Naive thymus-derived CD4-positive, alpha-beta T cell (primary cell): ENCODE measurements at regions not wholly inside any gene's neighbourhood (a gene's known extent, or its start where the extent isn't known, plus 50 kb on each side); places are given as distances from the start of the nearest gene placed in this dataset.
"Not testable (repeated sequence)": the region's sequence is repeated elsewhere in the genome, so short reads cannot be mapped to it uniquely, and the experiment has no call there.

Experiments used
- ATAC-seq: fragments of 150-1000 bp; cut with Tn5 transposase; 2 replicates; pipeline ENCODE4 v1.10.0; 2021; ENCODE audit warnings: mild to moderate bottlenecking, moderate library complexity
- CTCF ChIA-PET: fragments of 350-600 bp; sonication (Branson Sonifier 250); formaldehyde crosslinking; loops from one replicate; lab custom pipeline; 2021; ENCODE audit warnings: antibody characterized with exemption; lab: Charles Lee
- POLR2A ChIA-PET: fragments of 350-600 bp; sonication (Branson Sonifier 250); formaldehyde crosslinking; loops from one replicate; lab custom pipeline; 2021; ENCODE audit warnings: antibody characterized with exemption, inconsistent platforms; lab: Charles Lee
- DNase-seq, 9 donors: peaks; one replicate each; pipeline versions ENCODE4 v3.0.0 to v3.0.0-alpha.2; 2020 to 2022; ENCODE audit warnings: mixed read lengths in 1 of 9
- H3K27ac ChIP-seq: one replicate; pipeline ENCODE4 v1.7.0; 2013; ENCODE audit warnings: mild to moderate bottlenecking, low read depth, low read length, moderate library complexity
- H3K27me3 ChIP-seq, 2 donors: one replicate each; pipeline ENCODE4 v1.7.0; 2013; ENCODE audit warnings: low read length in 2 of 2, mild to moderate bottlenecking in 2 of 2, moderate library complexity in 2 of 2; ENCODE audit not compliant: control insufficient read depth in 2 of 2, insufficient read depth in 2 of 2
- H3K36me3 ChIP-seq, 3 experiments: 1 replicate in 2 of 3; 2 replicates in 1 of 3; pipeline ENCODE4 v1.7.0; 2013; ENCODE audit warnings: low read length in 3 of 3, mild to moderate bottlenecking in 3 of 3, moderate library complexity in 1 of 3; ENCODE audit not compliant: insufficient read depth in 3 of 3, control insufficient read depth in 2 of 3
- H3K4me1 ChIP-seq, 2 donors: one replicate each; pipeline ENCODE4 v1.7.0; 2013; ENCODE audit warnings: low read length in 2 of 2, mild to moderate bottlenecking in 2 of 2, moderate library complexity in 1 of 2; ENCODE audit not compliant: control insufficient read depth in 2 of 2, insufficient read depth in 2 of 2
- H3K4me3 ChIP-seq: 2 replicates; pipeline ENCODE4 v1.7.0; 2013; ENCODE audit warnings: mild to moderate bottlenecking, low read length
- H3K9me3 ChIP-seq, 3 experiments: 1 replicate in 2 of 3; 2 replicates in 1 of 3; pipeline ENCODE4 v1.7.0; 2013; ENCODE audit warnings: low read length in 3 of 3; ENCODE audit not compliant: control insufficient read depth in 2 of 3
- H3K27ac Mint-ChIP-seq, 9 donors: one replicate each; pipeline ENCODE4 v1.8.0; 2020 to 2022; ENCODE audit warnings: mixed read lengths in 9 of 9, mild to moderate bottlenecking in 8 of 9, moderate library complexity in 5 of 9, inconsistent platforms in 2 of 9
- H3K27me3 Mint-ChIP-seq, 5 donors: one replicate each; pipeline ENCODE4 v1.8.0; 2021 to 2022; ENCODE audit warnings: mixed read lengths in 5 of 5, mild to moderate bottlenecking in 1 of 5
- H3K36me3 Mint-ChIP-seq, 5 donors: one replicate each; pipeline ENCODE4 v1.8.0; 2020 to 2022; ENCODE audit warnings: mixed read lengths in 5 of 5, mild to moderate bottlenecking in 3 of 5, inconsistent platforms in 1 of 5
- H3K4me1 Mint-ChIP-seq, 7 donors: one replicate each; pipeline ENCODE4 v1.8.0; 2020 to 2022; ENCODE audit warnings: mixed read lengths in 7 of 7, mild to moderate bottlenecking in 3 of 7, inconsistent platforms in 1 of 7
- H3K4me3 Mint-ChIP-seq, 10 donors: one replicate each; pipeline ENCODE4 v1.8.0; 2020 to 2022; ENCODE audit warnings: mild to moderate bottlenecking in 10 of 10, mixed read lengths in 10 of 10, moderate library complexity in 6 of 10, inconsistent platforms in 2 of 10
- H3K9me3 Mint-ChIP-seq, 11 donors: one replicate each; pipeline ENCODE4 v1.8.0; 2020 to 2022; ENCODE audit warnings: mixed read lengths in 11 of 11, mild to moderate bottlenecking in 4 of 11, inconsistent platforms in 1 of 11, moderate library complexity in 1 of 11
- intact Hi-C, 2 donors: fragments of 100-400 bp; cut with micrococcal nuclease; formaldehyde crosslinking; loops; one replicate each; pipeline ENCODE4 v1.15.1; 2023

DNA sequence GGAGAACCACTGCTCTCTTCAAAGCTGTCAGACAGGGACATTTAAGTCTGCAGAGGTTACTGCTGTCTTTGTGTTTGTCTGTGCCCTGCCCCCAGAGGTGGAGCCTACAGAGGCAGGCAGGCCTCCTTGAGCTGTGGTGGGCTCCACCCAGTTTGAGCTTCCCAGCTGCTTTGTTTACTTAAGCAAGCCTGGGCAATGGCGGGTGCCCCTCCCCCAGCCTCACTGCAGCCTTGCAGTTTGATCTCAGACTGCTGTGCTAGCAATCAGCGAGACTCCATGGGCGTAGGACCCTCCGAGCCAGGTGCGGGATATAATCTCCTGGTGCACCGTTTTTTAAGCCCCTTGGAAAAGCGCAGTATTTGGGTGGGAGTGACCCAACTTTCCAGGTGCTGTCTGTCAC lies 290.6 kb upstream of the MEIS1 start:
- H3K4me1 Mint-ChIP-seq, H3K27me3 Mint-ChIP-seq, CTCF ChIA-PET, DNase-seq, H3K4me1 ChIP-seq, H3K27me3 ChIP-seq, ATAC-seq, H3K4me3 Mint-ChIP-seq, H3K36me3 ChIP-seq, H3K4me3 ChIP-seq, intact Hi-C loops, H3K9me3 ChIP-seq, POLR2A ChIA-PET, H3K27ac Mint-ChIP-seq, H3K36me3 Mint-ChIP-seq, H3K27ac ChIP-seq: not testable (repeated sequence)
- peaks cover 2 to 16% (median 8%) of the 10 kb centered on the region in 11 donors for H3K9me3 Mint-ChIP-seq

DNA sequence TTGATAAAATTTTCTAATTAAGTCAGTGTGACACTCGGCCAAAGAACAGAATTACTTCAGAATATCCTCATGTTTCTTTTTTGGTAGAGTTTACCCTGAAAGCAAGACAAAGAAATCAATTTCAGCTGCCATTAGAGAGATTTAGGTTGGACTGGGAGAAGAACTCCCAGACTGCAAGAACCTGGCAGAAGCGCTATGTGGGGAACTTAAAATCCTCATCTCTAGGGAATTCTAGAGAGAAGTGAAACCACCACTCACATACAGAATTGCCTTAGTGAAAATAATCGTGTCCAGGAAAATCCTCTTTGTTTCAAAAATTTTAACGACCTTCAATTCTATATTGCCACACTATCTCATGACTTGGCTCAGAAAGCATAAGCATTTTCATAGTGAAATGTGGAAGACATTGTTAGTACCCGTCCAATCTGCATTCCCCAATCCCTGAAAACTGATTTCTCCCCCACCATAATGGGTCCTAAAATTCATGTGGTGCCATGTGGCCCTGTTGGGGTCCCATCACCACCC lies 297.3 kb upstream of the MEIS1 start:
- ChIA-PET CTCF (no interaction called here), POLR2A (no interaction called here)
- Mint-ChIP-seq H3K27ac (no peak overlapping the region), H3K9me3 (peaks cover 2 to 17% (median 5%) of the 10 kb centered on the region in 11 donors), H3K4me3 (no peak overlapping the region), H3K27me3 (peaks cover 0 to 8% (median 0%) of the 10 kb centered on the region in 5 donors), H3K4me1 (no peaks in the 10 kb centered on the region), H3K36me3 (no peaks in the 10 kb centered on the region)
- DNase-seq, result no peak
- H3K4me1 ChIP-seq, result no peaks in the 10 kb centered on the region
- H3K9me3 ChIP-seq, result no peaks in the 10 kb centered on the region
- no peaks in the 10 kb centered on the region for H3K36me3 ChIP-seq
- no peak overlapping the region for H3K27ac ChIP-seq
- H3K27me3 ChIP-seq, result no peaks in the 10 kb centered on the region
- ATAC-seq, result no peak
- intact Hi-C loops, result no loop called here
- no peak overlapping the region for H3K4me3 ChIP-seq

DNA sequence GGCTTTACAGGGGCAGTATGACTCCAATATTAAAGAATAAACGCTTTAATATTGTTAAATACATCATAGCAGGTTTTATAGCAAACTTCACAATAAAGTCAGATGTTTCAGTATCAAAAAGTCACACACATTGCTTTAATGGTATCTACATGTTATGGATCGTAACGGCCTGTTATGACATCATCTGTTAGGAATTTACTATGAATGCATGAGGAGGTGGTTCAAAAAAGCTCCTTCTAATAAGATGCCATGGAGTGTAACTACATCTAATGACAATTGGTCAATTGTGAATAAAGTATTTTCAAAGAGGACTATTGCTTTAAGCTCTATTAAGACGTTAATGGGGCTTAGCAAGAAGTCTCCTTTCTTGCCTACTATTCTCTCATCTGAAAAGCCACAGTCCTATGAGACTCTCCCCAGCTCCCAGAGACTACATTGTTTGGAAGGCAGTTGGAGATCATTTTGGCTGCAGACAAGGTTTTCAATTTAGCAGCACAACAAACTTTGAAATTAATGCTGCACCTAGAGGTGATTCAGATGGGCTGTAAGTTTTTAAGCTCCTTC lies 300.7 kb upstream of the MEIS1 start:
- H3K4me3 ChIP-seq, result no peak overlapping the region
- Mint-ChIP-seq H3K27me3 (peaks cover 0 to 8% (median 0%) of the 10 kb centered on the region in 5 donors), H3K27ac (no peak overlapping the region), H3K36me3 (no peaks in the 10 kb centered on the region), H3K4me3 (no peak overlapping the region), H3K9me3 (peaks cover 0 to 18% (median 6%) of the 10 kb centered on the region in 11 donors), H3K4me1 (no peaks in the 10 kb centered on the region)
- H3K4me1 ChIP-seq, result no peaks in the 10 kb centered on the region
- H3K27me3 ChIP-seq, result no peaks in the 10 kb centered on the region
- ChIA-PET CTCF (no interaction called here), POLR2A (no interaction called here)
- ATAC-seq, result no peak
- intact Hi-C loops, result no loop called here
- H3K9me3 ChIP-seq, result no peaks in the 10 kb centered on the region
- H3K36me3 ChIP-seq, result no peaks in the 10 kb centered on the region
- no peak overlapping the region for H3K27ac ChIP-seq
- DNase-seq, result no peak

DNA sequence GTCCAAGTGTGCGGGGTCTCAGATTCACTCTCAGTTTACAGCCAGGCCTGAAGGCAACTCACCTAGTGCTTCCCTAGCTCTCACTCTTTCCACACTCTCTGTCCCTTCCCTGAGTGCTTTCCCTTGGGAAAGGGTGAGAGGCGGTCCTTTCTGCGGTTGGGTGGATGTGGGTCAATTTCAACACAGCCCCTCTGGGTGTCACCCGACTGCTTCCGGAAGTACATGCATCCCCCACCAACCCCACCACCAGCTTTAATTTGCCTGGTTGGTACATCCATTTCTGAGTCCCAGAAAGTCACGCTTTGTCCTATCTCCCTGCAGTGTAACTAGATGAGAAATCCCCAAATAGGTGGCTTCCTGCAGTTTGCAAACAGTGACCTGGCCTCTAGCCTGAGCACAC lies 307.3 kb upstream of the MEIS1 start:
- Mint-ChIP-seq H3K27ac (no peak overlapping the region), H3K27me3 (no peaks in the 10 kb centered on the region), H3K4me1 (no peaks in the 10 kb centered on the region), H3K4me3 (no peak overlapping the region), H3K36me3 (no peaks in the 10 kb centered on the region), H3K9me3 (peaks cover 0 to 7% (median 0%) of the 10 kb centered on the region in 11 donors)
- no peak overlapping the region for H3K4me3 ChIP-seq
- intact Hi-C loops, result no loop called here
- ATAC-seq, result no peak
- no peaks in the 10 kb centered on the region for H3K4me1 ChIP-seq
- DNase-seq, result no peak
- no peaks in the 10 kb centered on the region for H3K27me3 ChIP-seq
- no peaks in the 10 kb centered on the region for H3K36me3 ChIP-seq
- CTCF ChIA-PET, result no interaction called here
- no peaks in the 10 kb centered on the region for H3K9me3 ChIP-seq
- no peak overlapping the region for H3K27ac ChIP-seq
- POLR2A ChIA-PET, result no interaction called here

DNA sequence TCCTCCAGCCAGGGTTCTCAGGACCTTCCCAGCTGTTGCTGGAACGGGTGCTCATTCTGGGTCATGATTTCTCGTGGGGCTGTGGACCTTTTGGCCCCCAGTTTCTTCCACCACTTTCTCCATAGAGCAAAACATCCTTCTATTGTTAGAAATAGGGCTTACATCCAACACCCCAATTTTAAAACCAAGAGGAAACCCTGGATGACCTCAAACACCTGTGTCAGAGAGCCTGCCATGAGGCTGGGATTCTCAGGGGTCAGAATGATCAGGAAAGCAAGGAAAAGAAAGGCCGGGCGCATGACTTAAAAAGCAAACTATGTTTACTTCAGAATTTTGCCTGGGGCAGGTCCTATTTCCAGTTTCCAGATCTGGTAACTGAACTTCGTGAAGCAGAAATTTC lies 307.9 kb upstream of the MEIS1 start:
- ATAC-seq (no peak), DNase-seq (no peak)
- no peak overlapping the region for H3K4me3 ChIP-seq
- intact Hi-C loops, result no loop called here
- no peaks in the 10 kb centered on the region for H3K36me3 ChIP-seq
- POLR2A ChIA-PET, result no interaction called here
- no peak overlapping the region for H3K27ac ChIP-seq
- Mint-ChIP-seq H3K9me3 (peaks cover 0 to 6% (median 0%) of the 10 kb centered on the region in 11 donors), H3K4me3 (no peak overlapping the region), H3K27me3 (no peaks in the 10 kb centered on the region), H3K27ac (no peak overlapping the region), H3K36me3 (no peaks in the 10 kb centered on the region), H3K4me1 (no peaks in the 10 kb centered on the region)
- no peaks in the 10 kb centered on the region for H3K27me3 ChIP-seq
- CTCF ChIA-PET, result no interaction called here
- no peaks in the 10 kb centered on the region for H3K9me3 ChIP-seq
- no peaks in the 10 kb centered on the region for H3K4me1 ChIP-seq

DNA sequence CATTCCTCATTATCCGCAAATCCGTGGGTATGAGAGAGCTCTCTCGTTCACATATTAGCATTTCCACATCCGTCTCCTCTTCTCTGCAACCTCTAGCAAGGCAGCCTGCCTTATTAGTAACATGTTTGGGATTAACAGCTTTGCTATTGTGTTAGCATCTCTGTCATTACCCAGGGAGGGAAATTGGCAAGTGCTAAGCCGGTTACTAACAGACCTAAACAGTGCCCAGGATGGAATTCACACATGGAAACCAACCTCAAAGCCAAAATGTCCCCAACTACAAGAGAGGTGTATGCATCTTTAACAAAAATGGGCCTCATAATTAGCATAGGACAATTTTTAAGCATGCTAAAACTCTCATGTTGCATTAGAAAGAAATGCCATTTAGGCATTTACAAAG lies 309.0 kb upstream of the MEIS1 start:
- no peak for ATAC-seq
- DNase-seq, result no peak
- POLR2A ChIA-PET, result no interaction called here

DNA sequence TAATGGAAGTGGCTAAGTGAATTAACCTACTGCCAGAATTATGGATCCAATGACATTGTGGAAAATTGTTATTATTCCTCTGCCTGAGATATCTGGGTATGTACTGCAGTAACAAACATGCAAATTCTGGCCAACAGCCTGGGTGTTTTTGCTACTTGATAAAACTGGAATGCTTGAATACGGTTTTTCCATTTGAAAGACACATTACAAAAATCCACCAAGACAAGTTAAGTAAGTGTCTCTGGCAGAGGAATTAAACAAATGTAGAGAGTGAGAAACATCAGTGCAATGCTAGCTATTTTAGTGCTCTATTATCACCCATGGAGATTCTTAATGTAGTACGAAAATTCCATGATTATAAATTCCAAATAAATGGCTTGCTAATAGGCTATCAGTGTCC lies 312.4 kb upstream of the MEIS1 start:
- Histone ChIP-seq H3K4me1 (no peaks in the 10 kb centered on the region), H3K36me3 (no peaks in the 10 kb centered on the region), H3K9me3 (no peaks in the 10 kb centered on the region), H3K27me3 (no peaks in the 10 kb centered on the region), H3K4me3 (no peak overlapping the region), H3K27ac (no peak overlapping the region)
- POLR2A ChIA-PET, result no interaction called here
- CTCF ChIA-PET, result no interaction called here
- Mint-ChIP-seq H3K27me3 (peaks cover 0 to 3% (median 0%) of the 10 kb centered on the region in 5 donors), H3K4me3 (no peak overlapping the region), H3K9me3 (peaks cover 0 to 11% (median 3%) of the 10 kb centered on the region in 11 donors), H3K27ac (no peak overlapping the region), H3K4me1 (no peaks in the 10 kb centered on the region), H3K36me3 (no peaks in the 10 kb centered on the region)
- DNase-seq, result no peak
- intact Hi-C loops, result no loop called here
- ATAC-seq, result no peak

More for the DNA sequence above, 309.0 kb upstream of the MEIS1 start:
- no peaks in the 10 kb centered on the region for H3K4me1 ChIP-seq
- no peak overlapping the region for H3K27ac ChIP-seq
- Mint-ChIP-seq H3K27ac (no peak overlapping the region), H3K9me3 (peaks cover 0 to 4% (median 0%) of the 10 kb centered on the region in 11 donors), H3K27me3 (no peaks in the 10 kb centered on the region), H3K36me3 (no peaks in the 10 kb centered on the region), H3K4me1 (no peaks in the 10 kb centered on the region), H3K4me3 (no peak overlapping the region)
- H3K36me3 ChIP-seq, result no peaks in the 10 kb centered on the region
- no peak overlapping the region for H3K4me3 ChIP-seq
- intact Hi-C loops, result no loop called here
- H3K27me3 ChIP-seq, result no peaks in the 10 kb centered on the region
- H3K9me3 ChIP-seq, result no peaks in the 10 kb centered on the region
- CTCF ChIA-PET, result no interaction called here
